OCI-LY7 (cell line): ENCODE measurements at regions not wholly inside any gene's neighbourhood (a gene's known extent, or its start where the extent isn't known, plus 50 kb on each side); places are given as distances from the start of the nearest gene placed in this dataset.

Experiments
- BruUV-seq: library from RNA; stranded (reverse); fragments of 400-500 nt; replicated peaks from 2 replicates; lab custom pipeline; 2021; lab: Mats Ljungman, UMichigan
- CTCF ChIA-PET: fragments of 300-600 bp; sonication (Branson Sonifier 250); formaldehyde crosslinking; loops from one replicate; lab custom pipeline; 2022; ENCODE audit warnings: antibody characterized with exemption; ENCODE audit not compliant: unreplicated experiment; lab: Charles Lee
- POLR2A ChIA-PET: fragments of 300-600 bp; sonication (Branson Sonifier 250); formaldehyde crosslinking; loops from one replicate; lab custom pipeline; 2022; ENCODE audit warnings: antibody characterized with exemption; lab: Charles Lee
- DNase-seq: peaks from one replicate; pipeline ENCODE4 v3.0.0-alpha.2; 2015; ENCODE audit warnings: low spot score
- H2AFZ ChIP-seq: fragments of 200-600 bp; sonication (generic), shearing (Covaris generic); 2 replicates; pipeline ENCODE4 v1.6.1; 2014; ENCODE audit warnings: mild to moderate bottlenecking, antibody characterized with exemption, low read length, moderate library complexity
- H3K27ac ChIP-seq: fragments of 200-600 bp; sonication (generic); 2 replicates; pipeline ENCODE4 v1.5.1; 2014; ENCODE audit warnings: mixed run types, low read depth, mild to moderate bottlenecking, moderate library complexity, low read length, inconsistent platforms; ENCODE audit not compliant: poor library complexity, severe bottlenecking
- H3K36me3 ChIP-seq: fragments of 200-600 bp; sonication (generic); 2 replicates; pipeline ENCODE4 v1.6.1; 2014; ENCODE audit warnings: mild to moderate bottlenecking, antibody characterized with exemption, low read length, moderate library complexity, mixed read lengths; ENCODE audit not compliant: insufficient read depth
- H3K4me1 ChIP-seq: fragments of 200-600 bp; sonication (generic); 2 replicates; pipeline ENCODE4 v1.5.1; 2014; ENCODE audit warnings: mild to moderate bottlenecking, low read length; ENCODE audit not compliant: insufficient read depth, poor library complexity, severe bottlenecking
- H3K4me2 ChIP-seq: fragments of 200-600 bp; sonication (generic); 2 replicates; pipeline ENCODE4 v1.6.1; 2014; ENCODE audit warnings: mild to moderate bottlenecking, low read length
- H3K4me3 ChIP-seq: fragments of 200-600 bp; sonication (generic); 2 replicates; pipeline ENCODE4 v1.5.1; 2014; ENCODE audit warnings: mild to moderate bottlenecking, low read depth, low read length; ENCODE audit not compliant: poor library complexity, severe bottlenecking
- H3K79me2 ChIP-seq: fragments of 200-600 bp; sonication (generic); 2 replicates; pipeline ENCODE4 v1.6.1; 2016; ENCODE audit warnings: low read depth, mild to moderate bottlenecking, low read length, moderate library complexity, mixed read lengths; ENCODE audit not compliant: insufficient read depth
- H3K9me2 ChIP-seq: fragments of 200-600 bp; sonication (generic); 2 replicates; pipeline ENCODE4 v1.6.1; 2016; ENCODE audit warnings: mild to moderate bottlenecking, low read length, mixed read lengths; ENCODE audit not compliant: insufficient read depth
- H3K9me3 ChIP-seq: fragments of 200-600 bp; sonication (generic); 2 replicates; pipeline ENCODE4 v1.6.1; 2014; ENCODE audit warnings: mild to moderate bottlenecking, mixed run types, low read length, mixed read lengths
- H4K20me1 ChIP-seq: fragments of 200-600 bp; sonication (generic); 2 replicates; pipeline ENCODE4 v1.6.1; 2014; ENCODE audit warnings: mild to moderate bottlenecking, antibody characterized with exemption, low read length, moderate library complexity, mixed read lengths; ENCODE audit not compliant: insufficient read depth
- EZH2phosphoT487 ChIP-seq: fragments of 200-600 bp; sonication (generic); IDR thresholded peaks from 2 replicates; pipeline ENCODE4 v1.6.1; 2018; ENCODE audit warnings: low read depth, borderline replicate concordance, mild to moderate bottlenecking, mixed run types, antibody characterized with exemption, low read length, moderate library complexity, mixed read lengths
- intact Hi-C: fragments of 100-400 bp; cut with micrococcal nuclease; formaldehyde crosslinking; loops from one replicate; pipeline ENCODE4 v1.10.0; 2022; ENCODE audit not compliant: unreplicated experiment
- TF ChIP-seq, protein P1 (sequence below): fragments of 200-600 bp; sonication (generic); conservative IDR thresholded peaks from 2 replicates; pipeline ENCODE4 v1.5.1; 2014; ENCODE audit warnings: mild to moderate bottlenecking, antibody characterized with exemption, low read length, moderate library complexity, mixed read lengths

DNA sequence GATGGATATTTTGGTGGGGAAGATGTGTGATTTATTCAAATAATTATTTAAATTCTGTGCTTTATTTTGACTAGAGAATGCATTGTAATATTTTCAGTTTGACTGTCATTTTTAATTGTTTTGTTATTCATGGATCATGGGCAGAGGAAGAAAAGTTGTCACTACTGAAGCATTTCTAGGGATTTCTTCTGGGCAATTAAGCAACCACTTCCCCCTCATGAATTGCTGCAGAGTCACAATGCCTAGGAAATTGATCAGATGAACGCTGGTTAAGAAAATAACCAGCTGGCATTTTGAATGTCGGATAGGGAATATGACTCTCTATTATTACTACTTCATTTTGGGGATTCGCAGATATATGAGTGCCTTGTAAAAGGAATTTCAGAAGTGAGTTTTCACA is 283.3 kb downstream of the IL15 start:
- BruUV-seq = no TSS peak
- intact Hi-C loops = no loop called here
- ChIA-PET POLR2A (no interaction called here), CTCF (no interaction called here)
- Histone ChIP-seq H3K79me2 (no peaks in the 10 kb centered on the region), H3K36me3 (no peaks in the 10 kb centered on the region), H3K27ac (no peak overlapping the region), H3K9me2 (no peaks in the 10 kb centered on the region), H3K4me2 (no peak overlapping the region), H3K9me3 (no peaks in the 10 kb centered on the region), H2AFZ (no peak overlapping the region), H3K4me1 (no peaks in the 10 kb centered on the region), H4K20me1 (no peaks in the 10 kb centered on the region), H3K4me3 (no peak overlapping the region)
- no peak for DNase-seq
- TF ChIP-seq, protein P1, sequence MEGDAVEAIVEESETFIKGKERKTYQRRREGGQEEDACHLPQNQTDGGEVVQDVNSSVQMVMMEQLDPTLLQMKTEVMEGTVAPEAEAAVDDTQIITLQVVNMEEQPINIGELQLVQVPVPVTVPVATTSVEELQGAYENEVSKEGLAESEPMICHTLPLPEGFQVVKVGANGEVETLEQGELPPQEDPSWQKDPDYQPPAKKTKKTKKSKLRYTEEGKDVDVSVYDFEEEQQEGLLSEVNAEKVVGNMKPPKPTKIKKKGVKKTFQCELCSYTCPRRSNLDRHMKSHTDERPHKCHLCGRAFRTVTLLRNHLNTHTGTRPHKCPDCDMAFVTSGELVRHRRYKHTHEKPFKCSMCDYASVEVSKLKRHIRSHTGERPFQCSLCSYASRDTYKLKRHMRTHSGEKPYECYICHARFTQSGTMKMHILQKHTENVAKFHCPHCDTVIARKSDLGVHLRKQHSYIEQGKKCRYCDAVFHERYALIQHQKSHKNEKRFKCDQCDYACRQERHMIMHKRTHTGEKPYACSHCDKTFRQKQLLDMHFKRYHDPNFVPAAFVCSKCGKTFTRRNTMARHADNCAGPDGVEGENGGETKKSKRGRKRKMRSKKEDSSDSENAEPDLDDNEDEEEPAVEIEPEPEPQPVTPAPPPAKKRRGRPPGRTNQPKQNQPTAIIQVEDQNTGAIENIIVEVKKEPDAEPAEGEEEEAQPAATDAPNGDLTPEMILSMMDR = no peak
- no peak for TF ChIP-seq EZH2phosphoT487

DNA sequence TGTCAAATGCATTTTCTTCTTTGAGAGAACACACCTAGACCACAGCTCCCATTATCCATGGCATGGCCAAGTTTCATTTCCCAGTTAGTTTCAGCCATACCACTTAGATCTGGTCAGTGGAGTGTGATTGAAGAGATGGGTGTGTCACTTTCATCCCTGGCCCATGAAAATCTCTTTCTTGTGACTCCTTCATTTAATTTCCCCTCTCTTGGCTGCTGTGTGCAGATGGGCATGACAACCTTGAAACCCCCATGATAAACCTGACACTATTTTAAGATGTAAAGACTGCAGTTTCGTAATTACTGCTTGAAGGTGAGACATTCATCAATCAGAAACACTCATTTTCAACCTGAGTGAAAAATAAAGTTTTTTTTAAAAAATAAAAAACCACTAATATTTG is 284.9 kb downstream of the IL15 start:
- H3K4me3 ChIP-seq = no peak overlapping the region
- intact Hi-C loops = no loop called here
- DNase-seq = no peak
- H3K9me3 ChIP-seq = no peaks in the 10 kb centered on the region
- H3K4me1 ChIP-seq = no peaks in the 10 kb centered on the region
- H3K36me3 ChIP-seq = no peaks in the 10 kb centered on the region
- BruUV-seq = no TSS peak
- no peak overlapping the region for H3K27ac ChIP-seq
- H3K9me2 ChIP-seq = no peaks in the 10 kb centered on the region
- TF ChIP-seq, protein P1 = no peak
- no peak for TF ChIP-seq EZH2phosphoT487
- ChIA-PET CTCF (no interaction called here), POLR2A (no interaction called here)
- no peaks in the 10 kb centered on the region for H3K79me2 ChIP-seq
- no peak overlapping the region for H2AFZ ChIP-seq
- H3K4me2 ChIP-seq = no peak overlapping the region
- no peaks in the 10 kb centered on the region for H4K20me1 ChIP-seq

GRCh38 chr4:141922236-141922635 is 285.9 kb downstream of the IL15 start:
- TF ChIP-seq EZH2phosphoT487 = no peak
- TF ChIP-seq, protein P1 = no peak
- Histone ChIP-seq H3K9me2 (no peaks in the 10 kb centered on the region), H2AFZ (no peak overlapping the region), H3K79me2 (no peaks in the 10 kb centered on the region), H3K4me1 (no peaks in the 10 kb centered on the region), H4K20me1 (no peaks in the 10 kb centered on the region), H3K4me3 (no peak overlapping the region), H3K36me3 (no peaks in the 10 kb centered on the region), H3K9me3 (no peaks in the 10 kb centered on the region), H3K27ac (no peak overlapping the region), H3K4me2 (no peak overlapping the region)
- intact Hi-C loops = no loop called here
- DNase-seq = no peak
- POLR2A ChIA-PET = no interaction called here
- CTCF ChIA-PET = no interaction called here
- no TSS peak for BruUV-seq
